DOHH2 (cell line): ENCODE measurements at regions not wholly inside any gene's neighbourhood (a gene's known extent, or its start where the extent isn't known, plus 50 kb on each side); places are given as distances from the start of the nearest gene placed in this dataset.

Experiments
- H3F3A ChIP-seq: fragments of 200-600 bp; sonication (generic), shearing (Covaris generic); 2 replicates; pipeline ENCODE4 v1.6.0; 2016; ENCODE audit warnings: antibody characterized with exemption, mild to moderate bottlenecking; ENCODE audit not compliant: control insufficient read depth, insufficient read depth
- H3K27ac ChIP-seq: fragments of 200-600 bp; sonication (generic); 2 replicates; pipeline ENCODE4 v1.5.1; 2014; ENCODE audit warnings: low read depth, mild to moderate bottlenecking, low read length, moderate library complexity
- H3K27me3 ChIP-seq: fragments of 200-600 bp; sonication (generic); 2 replicates; pipeline ENCODE4 v1.6.1; 2014; ENCODE audit warnings: mild to moderate bottlenecking, low read length, mixed read lengths; ENCODE audit not compliant: control insufficient read depth
- H3K36me3 ChIP-seq: fragments of 200-600 bp; sonication (generic); 2 replicates; pipeline ENCODE4 v1.6.1; 2014; ENCODE audit warnings: mild to moderate bottlenecking, low read length, moderate library complexity, mixed read lengths; ENCODE audit not compliant: control insufficient read depth
- H3K4me1 ChIP-seq: fragments of 200-600 bp; sonication (generic); 2 replicates; pipeline ENCODE4 v1.6.1; 2014; ENCODE audit warnings: mild to moderate bottlenecking, low read length, mixed read lengths; ENCODE audit not compliant: control insufficient read depth
- H3K4me2 ChIP-seq: fragments of 200-600 bp; sonication (generic); 2 replicates; pipeline ENCODE4 v1.6.0; 2014; ENCODE audit warnings: mild to moderate bottlenecking, low read length, moderate library complexity
- H3K4me3 ChIP-seq: fragments of 200-600 bp; sonication (generic); 2 replicates; pipeline ENCODE4 v1.5.1; 2014; ENCODE audit warnings: mild to moderate bottlenecking, low read length, mixed read lengths
- H3K79me2 ChIP-seq: fragments of 200-600 bp; sonication (generic); 2 replicates; pipeline ENCODE4 v1.6.1; 2014; ENCODE audit warnings: mild to moderate bottlenecking, low read length, mixed read lengths; ENCODE audit not compliant: control insufficient read depth
- H3K9me2 ChIP-seq: fragments of 200-600 bp; sonication (generic); replicated peaks from 2 replicates; pipeline ENCODE4 v1.6.1; 2014; ENCODE audit warnings: mild to moderate bottlenecking, low read length, mixed read lengths; ENCODE audit not compliant: control insufficient read depth
- H3K9me3 ChIP-seq: fragments of 200-600 bp; sonication (generic); 2 replicates; pipeline ENCODE4 v1.6.1; 2014; ENCODE audit warnings: antibody characterized with exemption, low read length, mixed read lengths; ENCODE audit not compliant: control insufficient read depth, insufficient read depth
- H4K20me1 ChIP-seq: fragments of 200-600 bp; sonication (generic); 2 replicates; pipeline ENCODE4 v1.6.0; 2014; ENCODE audit warnings: low read depth, mild to moderate bottlenecking, antibody characterized with exemption, low read length, moderate library complexity; ENCODE audit not compliant: control insufficient read depth, insufficient read depth
- CTCF ChIP-seq: fragments of 200-600 bp; sonication (generic); IDR thresholded peaks from one replicate; pipeline ENCODE4 v1.5.1; 2014; ENCODE audit warnings: antibody characterized with exemption, mild to moderate bottlenecking, low read depth, low read length; ENCODE audit not compliant: poor library complexity, severe bottlenecking
- EZH2phosphoT487 ChIP-seq: fragments of 200-600 bp; sonication (generic); IDR thresholded peaks from 2 replicates; pipeline ENCODE4 v1.6.1; 2017; ENCODE audit warnings: borderline replicate concordance, mild to moderate bottlenecking, antibody characterized with exemption, low read length, moderate library complexity, mixed read lengths

DNA sequence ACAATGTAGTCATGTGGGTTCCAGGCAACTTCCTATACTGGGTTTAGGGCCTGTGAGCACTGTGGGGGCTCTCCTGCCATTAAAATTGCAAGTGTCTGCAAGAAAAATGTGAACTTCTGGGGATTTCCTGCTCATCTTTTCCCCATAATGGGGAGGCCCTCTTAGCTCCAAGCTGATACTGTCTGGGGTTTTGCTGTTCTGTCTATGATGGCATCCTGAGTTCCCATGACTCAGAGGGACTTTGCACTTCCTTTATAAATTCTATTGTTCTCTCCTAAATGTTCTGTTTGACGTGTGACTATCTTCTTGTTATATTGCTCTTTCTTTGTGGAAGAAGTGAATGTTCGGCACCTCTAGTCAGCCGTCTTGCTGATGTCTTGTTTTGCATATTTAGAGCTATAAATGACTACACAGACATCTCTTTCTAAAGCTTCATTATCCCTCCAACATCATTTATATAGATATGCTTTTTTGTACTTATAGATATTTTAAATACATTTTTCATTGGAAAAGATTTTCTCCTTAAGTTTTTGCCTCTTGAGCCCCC is 465.8 kb downstream of the NAF1 start:
- no peak overlapping the region for H3K4me2 ChIP-seq

DNA sequence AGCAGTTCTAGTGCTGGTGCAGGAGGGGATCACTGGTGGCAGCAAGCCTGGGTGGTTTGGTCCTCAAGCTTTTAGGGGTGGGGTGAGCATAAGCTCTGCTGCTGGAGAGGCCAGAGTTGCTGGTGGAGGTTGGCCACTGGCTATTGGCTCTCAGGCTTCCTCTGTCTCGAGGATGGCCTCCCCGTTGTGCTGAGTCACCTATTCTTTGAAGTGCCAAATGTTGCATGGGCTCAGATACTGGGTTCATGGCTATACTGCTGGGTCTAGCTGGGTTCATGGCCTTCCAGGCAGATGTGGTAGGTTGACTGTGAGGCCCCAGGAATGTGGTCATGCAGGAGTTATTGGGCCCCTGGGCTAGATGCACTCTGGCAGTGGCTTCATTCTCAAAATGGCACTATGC is 466.3 kb downstream of the NAF1 start:
- Histone ChIP-seq H3K9me3 (no peaks in the 10 kb centered on the region; the same call in 1 of the 2 replicates), H3K4me3 (no peak overlapping the region), H3K9me2 (no peaks in the 10 kb centered on the region), H3F3A (no peaks in the 10 kb centered on the region), H3K27me3 (no peaks in the 10 kb centered on the region), H3K36me3 (no peaks in the 10 kb centered on the region), H3K27ac (no peak overlapping the region), H4K20me1 (no peaks in the 10 kb centered on the region), H3K4me1 (no peaks in the 10 kb centered on the region), H3K79me2 (no peaks in the 10 kb centered on the region), H3K4me2 (no peak overlapping the region)
- TF ChIP-seq CTCF (no peak), EZH2phosphoT487 (no peak)

More for the DNA sequence above, 465.8 kb downstream of the NAF1 start:
- no peaks in the 10 kb centered on the region for H3K36me3 ChIP-seq
- H3K27me3 ChIP-seq: no peaks in the 10 kb centered on the region
- no peaks in the 10 kb centered on the region for H4K20me1 ChIP-seq
- TF ChIP-seq CTCF (no peak), EZH2phosphoT487 (no peak)
- no peaks in the 10 kb centered on the region for H3K9me3 ChIP-seq
- H3K79me2 ChIP-seq: no peaks in the 10 kb centered on the region
- no peaks in the 10 kb centered on the region for H3K9me2 ChIP-seq
- no peaks in the 10 kb centered on the region for H3F3A ChIP-seq
- no peak overlapping the region for H3K4me3 ChIP-seq
- no peak overlapping the region for H3K27ac ChIP-seq
- H3K4me1 ChIP-seq: no peaks in the 10 kb centered on the region

DNA sequence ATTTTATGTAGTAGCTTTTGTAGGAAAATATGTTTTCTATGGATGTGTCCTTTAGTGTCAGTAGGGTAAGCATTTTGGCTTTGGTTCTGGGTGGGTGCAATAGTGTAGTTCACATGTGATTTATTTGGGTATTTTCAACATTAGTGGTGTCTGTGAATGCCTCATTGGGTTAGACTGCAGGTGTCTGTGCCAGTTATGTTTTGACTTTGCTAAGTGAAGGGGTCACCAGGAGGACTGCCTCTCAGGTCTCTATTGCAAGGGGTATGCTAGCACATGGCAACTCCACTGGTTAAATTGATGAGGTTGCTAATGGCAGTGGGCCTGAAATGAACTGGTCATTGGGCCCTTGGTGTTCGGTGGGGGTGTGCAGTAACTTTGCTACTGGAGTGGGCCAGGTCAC is 467.1 kb downstream of the NAF1 start:
- H3K4me2 ChIP-seq: no peak overlapping the region
- no peaks in the 10 kb centered on the region for H3K79me2 ChIP-seq
- no peaks in the 10 kb centered on the region; the same call in 1 of the 2 replicates for H3K9me3 ChIP-seq
- no peak for TF ChIP-seq EZH2phosphoT487
- TF ChIP-seq CTCF: no peak
- H3K9me2 ChIP-seq: no peaks in the 10 kb centered on the region
- no peak overlapping the region for H3K27ac ChIP-seq
- H3K4me3 ChIP-seq: no peak overlapping the region
- no peaks in the 10 kb centered on the region for H4K20me1 ChIP-seq
- no peaks in the 10 kb centered on the region for H3K36me3 ChIP-seq
- no peaks in the 10 kb centered on the region for H3F3A ChIP-seq
- no peaks in the 10 kb centered on the region for H3K4me1 ChIP-seq
- H3K27me3 ChIP-seq: no peaks in the 10 kb centered on the region

GRCh38 chr4:162685410-162685809 is 481.3 kb downstream of the NAF1 start:
- no peaks in the 10 kb centered on the region for H3K27me3 ChIP-seq
- no peaks in the 10 kb centered on the region for H4K20me1 ChIP-seq
- H3K4me2 ChIP-seq: no peak overlapping the region
- no peaks in the 10 kb centered on the region for H3F3A ChIP-seq
- H3K4me3 ChIP-seq: no peak overlapping the region
- H3K9me3 ChIP-seq: no peaks in the 10 kb centered on the region
- H3K9me2 ChIP-seq: no peaks in the 10 kb centered on the region
- H3K27ac ChIP-seq: no peak overlapping the region
- no peaks in the 10 kb centered on the region for H3K4me1 ChIP-seq
- no peaks in the 10 kb centered on the region for H3K36me3 ChIP-seq
- no peak for TF ChIP-seq EZH2phosphoT487
- TF ChIP-seq CTCF: no peak
- H3K79me2 ChIP-seq: no peaks in the 10 kb centered on the region
